SK-N-SH treated with all-trans-retinoic acid at 6 μM for 48 hours (cell line): ENCODE measurements at regions not wholly inside any gene's neighbourhood (a gene's known extent, or its start where the extent isn't known, plus 50 kb on each side); places are given as distances from the start of the nearest gene placed in this dataset.

Source experiments
- ARNTL ChIP-seq: fragments of 450-650 bp; formaldehyde crosslinking; IDR thresholded peaks from 2 replicates; pipeline ENCODE4 v1.5.0; 2020; ENCODE audit warnings: low read depth, mild to moderate bottlenecking, moderate library complexity, borderline replicate concordance
- TCF4 ChIP-seq: fragments of 250-450 bp; sonication (Bioruptor Pico); IDR thresholded peaks from 2 replicates; pipeline ENCODE4 v1.8.0; 2021; ENCODE audit warnings: mild to moderate bottlenecking, moderate library complexity, borderline replicate concordance
- ZC3H10 ChIP-seq: fragments of 250-450 bp; sonication (Bioruptor Pico); IDR thresholded peaks from 2 replicates; pipeline ENCODE4 v1.5.1; 2021; ENCODE audit warnings: mild to moderate bottlenecking, moderate library complexity
- ZFP30 ChIP-seq: fragments of 450-650 bp; formaldehyde crosslinking; IDR thresholded peaks from 2 replicates; pipeline ENCODE4 v1.5.0; 2022; ENCODE audit warnings: mild to moderate bottlenecking, moderate library complexity
- ZNF70 ChIP-seq: fragments of 450-650 bp; formaldehyde crosslinking; IDR thresholded peaks from 2 replicates; pipeline ENCODE4 v1.5.0; 2020; ENCODE audit warnings: mild to moderate bottlenecking, moderate library complexity

DNA sequence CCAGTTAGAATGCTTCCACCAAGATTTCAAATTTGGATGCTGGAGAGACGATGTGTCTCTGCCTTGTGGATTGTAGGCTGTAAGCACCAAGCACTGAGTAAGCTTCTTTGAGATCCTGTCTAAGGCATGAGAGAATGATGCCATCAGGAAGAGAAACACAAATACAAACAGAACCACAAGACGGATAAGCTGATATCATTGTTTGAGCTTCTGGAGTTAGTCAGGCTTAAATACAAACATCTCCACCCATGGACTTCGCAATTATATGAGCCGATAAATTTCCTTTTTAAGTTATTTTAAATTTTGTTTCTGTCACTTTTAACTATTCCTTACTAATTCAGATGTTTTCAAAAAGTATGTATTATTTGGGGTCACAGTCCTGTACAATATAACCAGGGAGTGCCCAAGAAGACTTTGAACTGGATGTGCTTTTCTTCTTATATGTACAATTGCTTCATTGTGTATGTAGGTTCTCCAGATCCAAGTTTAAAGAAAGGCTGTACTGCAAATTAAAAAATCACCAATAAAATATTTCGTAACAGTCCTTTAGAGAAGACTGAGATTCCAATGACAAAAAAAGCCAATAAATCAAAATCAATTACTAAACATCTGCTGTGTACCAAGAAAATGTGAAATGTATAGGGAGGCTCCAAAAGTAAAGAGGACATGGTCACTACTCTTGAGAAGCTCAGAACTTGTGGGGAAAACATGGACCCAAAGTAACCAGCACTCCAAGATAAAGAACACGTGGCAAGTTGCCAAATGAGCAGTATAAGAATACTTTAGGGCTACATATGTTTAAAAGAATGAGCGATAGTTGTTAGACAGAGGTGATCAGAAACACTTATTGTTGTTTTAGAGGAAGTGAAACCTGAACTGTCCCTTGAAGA lies 274.1 kb downstream of the ADAMTS20 start:
- no peak for TF ChIP-seq ZNF70 (CRISPR knock-in tag)
- TF ChIP-seq ARNTL (CRISPR knock-in tag) = no peak
- TF ChIP-seq ZC3H10 (CRISPR knock-in tag) = no peak
- TF ChIP-seq ZFP30 (CRISPR knock-in tag) = no peak
- TF ChIP-seq TCF4 (CRISPR knock-in tag) = no peak
